IPS-NIHi11 (cell line): ENCODE measurements at regions not wholly inside any gene's neighbourhood (a gene's known extent, or its start where the extent isn't known, plus 50 kb on each side); places are given as distances from the start of the nearest gene placed in this dataset.
A peak's percentile ranks its signal among the peaks of the same experiment; 100 is the strongest.

Experiments used
- DNase-seq: peaks from one replicate; pipeline ENCODE4 v3.0.0; 2012; ENCODE audit warnings: mixed read lengths, low spot score

GRCh38 chr2:157685572-157685971 is 56.9 kb upstream of the ACVR1C start:
- no peak for DNase-seq

DNA sequence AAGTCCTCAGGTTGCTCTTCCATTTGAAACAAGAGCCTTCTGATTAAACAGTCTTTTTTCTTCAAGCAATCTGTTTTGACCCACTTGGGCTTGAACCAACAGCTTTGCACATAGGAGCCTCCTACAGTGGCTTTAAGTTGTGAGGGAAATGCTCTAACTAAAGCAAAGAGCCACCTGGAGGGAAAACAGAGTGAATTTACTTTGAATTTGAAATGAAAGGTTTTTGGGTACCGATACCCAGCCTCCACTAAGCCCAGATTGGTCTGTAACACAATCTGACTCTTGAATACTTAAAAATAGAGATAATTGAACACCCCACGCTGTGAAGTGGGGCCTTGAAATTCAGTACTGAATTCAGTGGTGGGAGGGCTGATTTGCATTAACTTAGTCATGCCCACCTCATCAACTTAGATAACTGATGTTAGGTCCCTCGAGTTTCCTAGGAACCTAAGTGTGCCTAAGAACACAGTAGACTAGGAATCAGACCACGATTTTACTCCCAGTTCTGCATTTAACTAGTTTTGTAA is 56.3 kb upstream of the ACVR1C start:
- DNase-seq, result peak; percentile 21
